Fibroblast of pulmonary artery (primary cell): ENCODE measurements at regions not wholly inside any gene's neighbourhood (a gene's known extent, or its start where the extent isn't known, plus 50 kb on each side); places are given as distances from the start of the nearest gene placed in this dataset.

Experiments used
- DNase-seq: peaks from one replicate; pipeline ENCODE4 v3.0.0-alpha.2; 2010; ENCODE audit warnings: low read depth
- H3K4me3 ChIP-seq: replicated peaks from 2 replicates; pipeline ENCODE4 v1.5.1; 2011; ENCODE audit warnings: low read depth, mild to moderate bottlenecking, control low read depth, low read length, moderate library complexity
- CTCF ChIP-seq: IDR thresholded peaks from 2 replicates; pipeline ENCODE4 v1.5.1; 2011; ENCODE audit warnings: mild to moderate bottlenecking, control low read depth, low read length, inconsistent platforms; ENCODE audit errors: missing control alignments

GRCh38 chr18:22342625-22343024 lies 75.1 kb downstream of the CTAGE1 start:
- DNase-seq = peak; percentile 65
- H3K4me3 ChIP-seq = no peak overlapping the region
- no peak for TF ChIP-seq CTCF

GRCh38 chr18:22340331-22340730 lies 77.4 kb downstream of the CTAGE1 start:
- DNase-seq = no peak
- no peak for TF ChIP-seq CTCF
- H3K4me3 ChIP-seq = no peak overlapping the region

- no peak for DNase-seq
Observed at GRCh38 chr18:22339913-22340312, 77.8 kb downstream of the CTAGE1 start.

GRCh38 chr18:22337833-22338232 lies 79.9 kb downstream of the CTAGE1 start:
- no peak for TF ChIP-seq CTCF
- no peak for DNase-seq

More at GRCh38 chr18:22339913-22340312, 77.8 kb downstream of the CTAGE1 start:
- no peak for TF ChIP-seq CTCF
- no peak overlapping the region for H3K4me3 ChIP-seq

DNA sequence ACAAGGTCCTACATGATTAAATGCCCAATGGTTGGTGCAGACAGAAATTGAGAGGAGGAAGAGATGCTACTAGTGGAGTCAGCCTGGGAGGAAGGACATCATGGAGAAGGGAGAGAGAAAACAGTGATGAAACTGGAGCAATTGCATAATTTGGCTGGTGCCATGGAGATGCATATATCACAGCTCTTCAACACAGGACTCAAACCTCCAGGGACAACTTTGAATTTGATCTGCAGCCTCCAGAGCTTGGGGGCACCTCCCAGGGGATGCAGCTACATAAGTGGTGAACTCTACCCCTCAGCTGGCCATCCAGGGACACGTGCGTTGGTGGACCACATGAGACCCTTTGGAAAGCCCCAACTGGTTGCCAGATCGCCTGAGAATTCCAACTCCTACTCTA lies 80.4 kb downstream of the CTAGE1 start:
- H3K4me3 ChIP-seq = no peak overlapping the region
- no peak for TF ChIP-seq CTCF

More at GRCh38 chr18:22337833-22338232, 79.9 kb downstream of the CTAGE1 start:
- H3K4me3 ChIP-seq = no peak overlapping the region

GRCh38 chr18:22336406-22336805 lies 81.3 kb downstream of the CTAGE1 start:
- no peak for DNase-seq
- TF ChIP-seq CTCF = no peak
- no peak overlapping the region for H3K4me3 ChIP-seq

More for the DNA sequence above, 80.4 kb downstream of the CTAGE1 start:
- DNase-seq = peak; percentile 77

DNA sequence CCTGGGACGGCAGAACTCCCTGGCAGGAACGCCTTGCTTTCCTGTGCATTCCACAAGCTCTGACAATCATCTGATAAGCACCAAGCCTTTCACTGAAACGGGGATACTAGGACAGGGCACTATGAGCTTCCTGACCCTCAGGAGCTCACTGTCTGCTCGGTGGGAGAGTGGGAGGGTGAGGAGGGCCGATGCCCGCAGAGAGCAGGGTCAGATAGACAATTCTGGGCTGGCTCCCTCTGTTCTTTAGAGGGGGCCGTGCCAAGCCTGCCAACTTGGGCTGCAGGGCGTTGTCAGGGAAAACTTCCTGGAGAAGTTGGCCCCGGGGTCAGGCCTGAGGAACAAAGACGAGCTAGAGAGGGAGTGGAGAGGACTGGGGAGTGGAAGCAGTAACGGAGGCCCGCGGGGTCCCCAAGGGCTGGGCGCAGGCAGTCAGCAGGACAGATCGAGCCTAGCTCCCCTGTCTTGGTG lies 82.0 kb downstream of the CTAGE1 start:
- no peak overlapping the region for H3K4me3 ChIP-seq
- TF ChIP-seq CTCF = no peak
- no peak for DNase-seq
